Common myeloid progenitor, CD34-positive (primary cell): ENCODE measurements at regions not wholly inside any gene's neighbourhood (a gene's known extent, or its start where the extent isn't known, plus 50 kb on each side); places are given as distances from the start of the nearest gene placed in this dataset.
"Not testable (repeated sequence)": the region's sequence is repeated elsewhere in the genome, so short reads cannot be mapped to it uniquely, and the experiment has no call there.

ENCODE experiments used
- CTCF ChIA-PET: fragments of 350-600 bp; sonication (Branson Sonifier 250); formaldehyde crosslinking; loops from one replicate; lab custom pipeline; 2021; ENCODE audit warnings: antibody characterized with exemption; lab: Charles Lee
- POLR2A ChIA-PET: fragments of 350-600 bp; sonication (Branson Sonifier 250); formaldehyde crosslinking; loops from one replicate; lab custom pipeline; 2021; ENCODE audit warnings: antibody characterized with exemption; lab: Charles Lee
- DNase-seq, 3 donors: peaks; one replicate each; pipeline versions ENCODE4 v3.0.0 to v3.0.0-alpha.2; 2013
- H3K27ac ChIP-seq, 2 experiments: 1 replicate in 1 of 2; 2 replicates in 1 of 2; pipeline ENCODE4 v1.7.0; 2013; ENCODE audit warnings: inconsistent platforms in 2 of 2, low read length in 2 of 2, mild to moderate bottlenecking in 2 of 2, low read depth in 1 of 2, moderate library complexity in 1 of 2; ENCODE audit not compliant: severe bottlenecking in 2 of 2, insufficient read depth in 1 of 2, poor library complexity in 1 of 2
- H3K27me3 ChIP-seq, 5 experiments: replicated peaks in 2 of 5; 1 replicate in 3 of 5; 2 replicates in 2 of 5; pipeline versions ENCODE4 v1.6.1 to v1.7.0; 2013; ENCODE audit warnings: low read length in 4 of 5, mild to moderate bottlenecking in 2 of 5, moderate library complexity in 2 of 5, inconsistent platforms in 1 of 5; ENCODE audit not compliant: insufficient read depth in 5 of 5, control insufficient read depth in 4 of 5
- H3K36me3 ChIP-seq, 4 experiments: 1 replicate in 2 of 4; 2 replicates in 2 of 4; pipeline versions ENCODE4 v1.6.1 to v1.7.0; 2013; ENCODE audit warnings: low read length in 3 of 4, control low read depth in 1 of 4, mild to moderate bottlenecking in 1 of 4; ENCODE audit not compliant: control insufficient read depth in 4 of 4, insufficient read depth in 4 of 4
- H3K4me1 ChIP-seq, 4 experiments: 1 replicate in 3 of 4; 2 replicates in 1 of 4; pipeline versions ENCODE4 v1.6.1 to v1.7.1; 2013; ENCODE audit warnings: low read length in 3 of 4, mild to moderate bottlenecking in 3 of 4, control low read depth in 1 of 4, inconsistent platforms in 1 of 4, moderate library complexity in 1 of 4; ENCODE audit not compliant: control insufficient read depth in 4 of 4, insufficient read depth in 4 of 4; ENCODE audit errors: control extremely low read depth in 1 of 4
- H3K4me3 ChIP-seq, 7 experiments: 1 replicate in 4 of 7; 2 replicates in 3 of 7; pipeline versions ENCODE4 v1.5.1 to v1.7.0; 2013; ENCODE audit warnings: mild to moderate bottlenecking in 7 of 7, low read length in 6 of 7, moderate library complexity in 6 of 7, inconsistent platforms in 2 of 7, low read depth in 2 of 7, control low read depth in 1 of 7; ENCODE audit not compliant: insufficient read depth in 4 of 7, control insufficient read depth in 1 of 7; ENCODE audit errors: extremely low read depth in 1 of 7
- H3K9me3 ChIP-seq, 5 experiments: 1 replicate in 4 of 5; 2 replicates in 1 of 5; pipeline versions ENCODE4 v1.6.1 to v1.7.1; 2013; ENCODE audit warnings: low read length in 4 of 5, mild to moderate bottlenecking in 2 of 5, inconsistent platforms in 1 of 5, low read depth in 1 of 5, moderate library complexity in 1 of 5; ENCODE audit not compliant: control insufficient read depth in 4 of 5, insufficient read depth in 2 of 5; ENCODE audit errors: control extremely low read depth in 1 of 5
- WGBS: methylation state at CpG from one replicate; pipeline ENCODE4 v1.1.5; 2013; ENCODE audit not compliant: insufficient coverage; 5-methylcytosine and 5-hydroxymethylcytosine counted together

- Histone ChIP-seq H3K9me3 (no peaks in the 10 kb centered on the region), H3K27me3 (peaks cover 0 to 10% (median 0%) of the 10 kb centered on the region in 5 experiments), H3K4me1 (no peaks in the 10 kb centered on the region), H3K36me3 (no peaks in the 10 kb centered on the region), H3K4me3 (no peak overlapping the region), H3K27ac (no peak overlapping the region)
- WGBS, result 86% methylated on average over 7 of the region's 7 CpGs
- ChIA-PET CTCF (no interaction called here), POLR2A (no interaction called here)
- no peak for DNase-seq
These were observed 340.5 kb downstream of the VRK1 start for GRCh38 chr14:97137705-97138104.

DNA sequence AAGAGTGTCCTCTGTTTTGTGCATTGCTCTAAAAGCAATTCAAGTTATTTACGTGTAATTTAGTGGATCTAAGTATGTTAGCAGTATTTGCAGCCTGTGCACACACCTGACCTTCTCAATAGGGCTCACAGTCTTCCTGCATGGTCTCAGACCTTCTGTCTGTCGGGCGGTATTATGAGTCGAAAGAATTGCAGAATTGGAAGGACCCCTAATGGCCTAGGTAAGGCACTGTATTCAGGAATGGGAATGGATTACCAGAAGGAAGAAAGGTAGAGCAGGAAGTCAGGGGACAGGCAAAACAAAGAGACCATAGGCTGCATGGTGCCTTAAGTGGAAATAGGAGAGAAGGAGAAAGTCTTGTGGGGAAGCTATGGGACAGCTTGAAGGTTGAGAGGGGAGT, 341.6 kb downstream of the VRK1 start:
- Histone ChIP-seq H3K27me3 (peaks cover 0 to 14% (median 0%) of the 10 kb centered on the region in 5 experiments), H3K27ac (no peak overlapping the region), H3K9me3 (no peaks in the 10 kb centered on the region), H3K4me3 (no peak overlapping the region), H3K4me1 (no peaks in the 10 kb centered on the region), H3K36me3 (no peaks in the 10 kb centered on the region)
- WGBS, result 100% methylated on average over 3 of the region's 4 CpGs
- CTCF ChIA-PET, result no interaction called here
- no peak for DNase-seq
- POLR2A ChIA-PET, result interaction anchor here (0.6 kb wide), 1 partner anchor 198 kb away, joined by 4 read pairs; no protein-coding TSS in a partner anchor

GRCh38 chr14:97143011-97143410, 345.8 kb downstream of the VRK1 start:
- no CpG with 5 or more reads among the region's 1 CpG for WGBS
- POLR2A ChIA-PET, result no interaction called here
- DNase-seq, result no peak
- no peak overlapping the region for H3K4me3 ChIP-seq
- H3K27ac ChIP-seq, result no peak overlapping the region
- peaks cover 0 to 5% (median 0%) of the 10 kb centered on the region in 4 experiments for H3K4me1 ChIP-seq
- H3K36me3 ChIP-seq, result no peaks in the 10 kb centered on the region
- CTCF ChIA-PET, result no interaction called here
- peaks cover 0 to 9% (median 3%) of the 10 kb centered on the region in 5 experiments for H3K27me3 ChIP-seq
- peaks cover 0 to 2% (median 0%) of the 10 kb centered on the region in 5 experiments for H3K9me3 ChIP-seq

- no peak overlapping the region for H3K27ac ChIP-seq
- DNase-seq, result no peak
- no peak overlapping the region for H3K4me3 ChIP-seq
- peaks cover 0 to 2% (median 0%) of the 10 kb centered on the region in 5 experiments for H3K9me3 ChIP-seq
- peaks cover 0 to 7% (median 3%) of the 10 kb centered on the region in 5 experiments for H3K27me3 ChIP-seq
- POLR2A ChIA-PET, result no interaction called here
- CTCF ChIA-PET, result no interaction called here
- WGBS, result 94% methylated on average over 3 of the region's 4 CpGs
- H3K4me1 ChIP-seq, result peaks cover 0 to 5% (median 0%) of the 10 kb centered on the region in 4 experiments
- no peaks in the 10 kb centered on the region for H3K36me3 ChIP-seq
These were observed 346.3 kb downstream of the VRK1 start for GRCh38 chr14:97143456-97143855.

GRCh38 chr14:97148021-97148420, 350.8 kb downstream of the VRK1 start:
- H3K9me3 ChIP-seq, H3K36me3 ChIP-seq, POLR2A ChIA-PET, DNase-seq, H3K4me3 ChIP-seq, H3K4me1 ChIP-seq, H3K27me3 ChIP-seq, CTCF ChIA-PET, H3K27ac ChIP-seq: not testable (repeated sequence)

- 83% methylated on average over 3 of the region's 3 CpGs for WGBS
- no peak overlapping the region for H3K27ac ChIP-seq
- no peak for DNase-seq
- peaks cover 0 to 2% (median 0%) of the 10 kb centered on the region in 5 experiments for H3K9me3 ChIP-seq
- H3K27me3 ChIP-seq, result peaks cover 0 to 3% (median 2%) of the 10 kb centered on the region in 5 experiments
- ChIA-PET POLR2A (no interaction called here), CTCF (no interaction called here)
- peaks cover 0 to 5% (median 0%) of the 10 kb centered on the region in 4 experiments for H3K4me1 ChIP-seq
- no peaks in the 10 kb centered on the region for H3K36me3 ChIP-seq
- H3K4me3 ChIP-seq, result no peak overlapping the region
These were observed 352.6 kb downstream of the VRK1 start for GRCh38 chr14:97149775-97150174.

GRCh38 chr14:97153527-97153926, 356.3 kb downstream of the VRK1 start:
- Histone ChIP-seq H3K9me3 (peaks cover 0 to 2% (median 0%) of the 10 kb centered on the region in 5 experiments), H3K36me3 (no peaks in the 10 kb centered on the region), H3K27ac (no peak overlapping the region), H3K4me1 (no peaks in the 10 kb centered on the region), H3K4me3 (no peak overlapping the region), H3K27me3 (peaks cover 0 to 20% (median 5%) of the 10 kb centered on the region in 5 experiments)
- WGBS, result 100% methylated on average over 3 of the region's 6 CpGs
- no peak for DNase-seq
- CTCF ChIA-PET, result no interaction called here
- POLR2A ChIA-PET, result no interaction called here
